Suprapubic skin (tissue), 3 donors: ENCODE measurements at regions not wholly inside any gene's neighbourhood (a gene's known extent, or its start where the extent isn't known, plus 50 kb on each side); places are given as distances from the start of the nearest gene placed in this dataset.

Experiments used
- EP300 ChIP-seq: sonication (generic); formaldehyde crosslinking; IDR thresholded peaks from one replicate; pipeline ENCODE4 v1.6.1; 2017; ENCODE audit warnings: antibody characterized with exemption
- TF ChIP-seq, protein P1 (sequence below), 2 donors: fragments of 200-600 bp in 1 of 2; fragments of 450-650 bp in 1 of 2; sonication (generic) in 1 of 2; IDR thresholded peaks; one replicate each; pipeline ENCODE4 v1.5.1; 2016 to 2019; ENCODE audit warnings: antibody characterized with exemption in 2 of 2, mild to moderate bottlenecking in 1 of 2, moderate library complexity in 1 of 2

DNA sequence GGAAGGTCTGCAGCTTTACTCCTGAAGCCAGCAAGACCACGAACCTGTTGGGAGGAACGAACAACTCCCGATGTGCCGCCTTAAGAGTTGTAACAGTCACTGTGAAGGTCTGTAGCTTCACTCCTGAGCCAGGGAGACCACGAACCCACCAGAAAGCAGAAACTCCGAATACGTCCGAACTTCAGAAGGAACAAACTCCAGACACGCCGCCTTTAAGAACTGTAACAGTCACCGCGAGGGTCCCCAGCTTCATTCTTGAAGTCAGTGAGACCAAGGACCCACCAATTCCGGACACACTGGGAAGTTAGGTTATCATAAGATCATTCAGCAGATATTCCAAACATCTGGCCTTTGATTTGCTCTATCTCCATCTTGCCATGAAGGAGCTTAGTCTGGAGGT lies 1623.0 kb downstream of the SLITRK1 start:
- TF ChIP-seq, protein P1, sequence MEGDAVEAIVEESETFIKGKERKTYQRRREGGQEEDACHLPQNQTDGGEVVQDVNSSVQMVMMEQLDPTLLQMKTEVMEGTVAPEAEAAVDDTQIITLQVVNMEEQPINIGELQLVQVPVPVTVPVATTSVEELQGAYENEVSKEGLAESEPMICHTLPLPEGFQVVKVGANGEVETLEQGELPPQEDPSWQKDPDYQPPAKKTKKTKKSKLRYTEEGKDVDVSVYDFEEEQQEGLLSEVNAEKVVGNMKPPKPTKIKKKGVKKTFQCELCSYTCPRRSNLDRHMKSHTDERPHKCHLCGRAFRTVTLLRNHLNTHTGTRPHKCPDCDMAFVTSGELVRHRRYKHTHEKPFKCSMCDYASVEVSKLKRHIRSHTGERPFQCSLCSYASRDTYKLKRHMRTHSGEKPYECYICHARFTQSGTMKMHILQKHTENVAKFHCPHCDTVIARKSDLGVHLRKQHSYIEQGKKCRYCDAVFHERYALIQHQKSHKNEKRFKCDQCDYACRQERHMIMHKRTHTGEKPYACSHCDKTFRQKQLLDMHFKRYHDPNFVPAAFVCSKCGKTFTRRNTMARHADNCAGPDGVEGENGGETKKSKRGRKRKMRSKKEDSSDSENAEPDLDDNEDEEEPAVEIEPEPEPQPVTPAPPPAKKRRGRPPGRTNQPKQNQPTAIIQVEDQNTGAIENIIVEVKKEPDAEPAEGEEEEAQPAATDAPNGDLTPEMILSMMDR (IDR thresholded peaks at IDR 0.05): no peak
- TF ChIP-seq EP300: no peak
